Uterus (tissue), 3 donors: ENCODE measurements at regions not wholly inside any gene's neighbourhood (a gene's known extent, or its start where the extent isn't known, plus 50 kb on each side); places are given as distances from the start of the nearest gene placed in this dataset.

Experiments
- DNase-seq, 2 donors: peaks; one replicate each; pipeline ENCODE4 v3.0.0-alpha.2; 2019 to 2020
- H3K27ac ChIP-seq, 2 donors: fragments of 200-600 bp; sonication (generic); 1 replicate in 1 of 2; 2 replicates in 1 of 2; pipeline ENCODE4 v1.5.1; 2016 to 2018
- H3K27me3 ChIP-seq, 2 donors: fragments of 200-600 bp; sonication (generic); one replicate each; pipeline ENCODE4 v1.5.1; 2018 to 2019; ENCODE audit warnings: control low read depth in 1 of 2
- H3K36me3 ChIP-seq, 2 donors: fragments of 200-600 bp; sonication (generic); one replicate each; pipeline ENCODE4 v1.5.1; 2019; ENCODE audit warnings: control low read depth in 1 of 2
- H3K4me1 ChIP-seq, 2 donors: fragments of 200-600 bp; sonication (generic); one replicate each; pipeline ENCODE4 v1.5.1; 2018 to 2019; ENCODE audit warnings: control low read depth in 1 of 2
- H3K4me3 ChIP-seq, 2 donors: fragments of 200-600 bp; sonication (generic); 1 replicate in 1 of 2; 2 replicates in 1 of 2; pipeline ENCODE4 v1.5.1; 2018 to 2019; ENCODE audit warnings: mild to moderate bottlenecking in 1 of 2
- H3K9me3 ChIP-seq, 2 donors: fragments of 200-600 bp; sonication (generic); one replicate each; pipeline ENCODE4 v1.5.1; 2019; ENCODE audit warnings: control low read depth in 1 of 2
- POLR2A ChIP-seq, 2 donors: fragments of 450-650 bp; IDR thresholded peaks; one replicate each; pipeline ENCODE4 v1.6.1; 2016; ENCODE audit warnings: antibody characterized with exemption in 2 of 2, mild to moderate bottlenecking in 1 of 2, moderate library complexity in 1 of 2
- intact Hi-C: fragments of 100-400 bp; cut with DNase I; formaldehyde crosslinking; loops from one replicate; pipeline ENCODE4 v1.15.1; 2023; ENCODE audit warnings: low total_unique reads
- TF ChIP-seq, protein P1 (sequence below), 4 experiments: fragments of 200-600 bp in 2 of 4; fragments of 450-650 bp in 2 of 4; sonication (generic) in 2 of 4; IDR thresholded peaks; one replicate each; pipeline ENCODE4 v1.5.1; 2016 to 2019; ENCODE audit warnings: antibody characterized with exemption in 4 of 4, mild to moderate bottlenecking in 2 of 4, moderate library complexity in 1 of 4
- donor health status: DM: yes; HTN: yes; CAD: no.

DNA sequence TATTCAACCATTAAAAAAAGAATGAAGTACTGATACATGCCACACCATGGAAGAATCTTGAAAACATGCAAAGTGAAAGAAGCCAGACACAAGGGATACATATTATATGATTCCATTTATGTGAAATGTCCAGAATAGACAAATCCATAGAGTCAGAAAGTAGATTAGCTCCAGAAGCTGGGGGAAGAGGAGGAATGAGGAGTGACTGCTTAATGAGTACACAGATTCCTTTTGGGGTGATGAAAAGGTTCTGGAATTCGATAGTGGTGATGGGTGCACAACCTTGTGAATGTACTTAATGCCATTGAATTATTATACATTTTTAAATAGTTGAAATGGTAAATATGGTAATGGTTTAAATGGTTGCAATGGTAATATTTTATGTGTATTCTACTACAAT lies 90.6 kb upstream of the SPATA12 start:
- DNase-seq, result no peak
- Histone ChIP-seq H3K36me3 (no peaks in the 10 kb centered on the region), H3K27ac (peak overlapping the region; percentile 32 to 75), H3K27me3 (no peaks in the 10 kb centered on the region), H3K4me3 (no peak overlapping the region), H3K4me1 (no peaks in the 10 kb centered on the region), H3K9me3 (no peaks in the 10 kb centered on the region)
- no peak for TF ChIP-seq POLR2A (IDR thresholded peaks at IDR 0.05)
- TF ChIP-seq, protein P1, sequence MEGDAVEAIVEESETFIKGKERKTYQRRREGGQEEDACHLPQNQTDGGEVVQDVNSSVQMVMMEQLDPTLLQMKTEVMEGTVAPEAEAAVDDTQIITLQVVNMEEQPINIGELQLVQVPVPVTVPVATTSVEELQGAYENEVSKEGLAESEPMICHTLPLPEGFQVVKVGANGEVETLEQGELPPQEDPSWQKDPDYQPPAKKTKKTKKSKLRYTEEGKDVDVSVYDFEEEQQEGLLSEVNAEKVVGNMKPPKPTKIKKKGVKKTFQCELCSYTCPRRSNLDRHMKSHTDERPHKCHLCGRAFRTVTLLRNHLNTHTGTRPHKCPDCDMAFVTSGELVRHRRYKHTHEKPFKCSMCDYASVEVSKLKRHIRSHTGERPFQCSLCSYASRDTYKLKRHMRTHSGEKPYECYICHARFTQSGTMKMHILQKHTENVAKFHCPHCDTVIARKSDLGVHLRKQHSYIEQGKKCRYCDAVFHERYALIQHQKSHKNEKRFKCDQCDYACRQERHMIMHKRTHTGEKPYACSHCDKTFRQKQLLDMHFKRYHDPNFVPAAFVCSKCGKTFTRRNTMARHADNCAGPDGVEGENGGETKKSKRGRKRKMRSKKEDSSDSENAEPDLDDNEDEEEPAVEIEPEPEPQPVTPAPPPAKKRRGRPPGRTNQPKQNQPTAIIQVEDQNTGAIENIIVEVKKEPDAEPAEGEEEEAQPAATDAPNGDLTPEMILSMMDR (IDR thresholded peaks at IDR 0.05), result no peak
- intact Hi-C loops, result no loop called here

DNA sequence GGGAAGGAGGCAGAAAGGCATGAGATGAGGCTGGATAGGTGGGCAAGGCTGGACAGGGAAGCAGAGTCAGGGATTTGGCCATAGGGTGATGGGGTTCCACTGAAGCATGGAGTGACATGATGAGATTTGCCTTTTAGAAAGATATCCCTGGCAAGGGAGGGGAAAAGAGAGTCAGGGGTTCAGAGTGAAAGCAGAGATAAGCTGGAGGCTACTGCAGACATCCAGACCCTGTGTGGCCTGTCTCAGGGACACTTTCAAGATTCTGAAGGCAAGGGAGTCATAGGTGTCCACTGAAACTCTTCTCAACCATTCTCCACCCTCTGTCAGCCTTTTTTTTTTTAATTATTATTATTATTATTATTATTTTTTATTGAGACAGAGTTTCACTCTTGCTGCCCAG lies 94.0 kb upstream of the SPATA12 start:
- intact Hi-C loops, result no loop called here
- Histone ChIP-seq H3K27me3 (no peaks in the 10 kb centered on the region), H3K27ac (no peak overlapping the region), H3K4me1 (no peaks in the 10 kb centered on the region), H3K9me3 (no peaks in the 10 kb centered on the region), H3K36me3 (no peaks in the 10 kb centered on the region), H3K4me3 (no peak overlapping the region)
- no peak for DNase-seq
- no peak for TF ChIP-seq POLR2A (IDR thresholded peaks at IDR 0.05)
- TF ChIP-seq, protein P1 (IDR thresholded peaks at IDR 0.05), result no peak

DNA sequence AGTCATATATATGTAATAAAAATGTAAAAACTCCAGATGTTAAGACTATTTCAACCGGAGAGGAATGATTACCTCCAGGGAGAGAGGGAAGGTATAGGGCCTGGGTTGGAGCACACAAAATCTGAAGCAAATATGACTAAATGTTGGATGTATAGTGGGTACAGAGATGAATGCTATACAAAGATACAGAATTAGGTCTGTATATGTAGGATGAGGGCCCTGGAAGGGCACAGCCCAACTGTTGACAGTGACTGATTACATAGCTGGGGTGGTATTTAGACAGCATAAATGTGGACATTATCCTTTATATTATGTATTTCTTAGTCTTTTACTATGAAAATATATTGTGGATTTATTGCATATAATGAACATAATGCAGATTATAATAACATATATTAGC lies 94.4 kb upstream of the SPATA12 start:
- H3K36me3 ChIP-seq, result no peaks in the 10 kb centered on the region
- no peaks in the 10 kb centered on the region for H3K27me3 ChIP-seq
- H3K4me1 ChIP-seq, result no peaks in the 10 kb centered on the region
- no peak overlapping the region for H3K4me3 ChIP-seq
- H3K27ac ChIP-seq, result no peak overlapping the region
- no peaks in the 10 kb centered on the region for H3K9me3 ChIP-seq
- no peak for DNase-seq
- intact Hi-C loops, result no loop called here
- TF ChIP-seq, protein P1 (IDR thresholded peaks at IDR 0.05), result no peak
- TF ChIP-seq POLR2A (IDR thresholded peaks at IDR 0.05), result no peak

DNA sequence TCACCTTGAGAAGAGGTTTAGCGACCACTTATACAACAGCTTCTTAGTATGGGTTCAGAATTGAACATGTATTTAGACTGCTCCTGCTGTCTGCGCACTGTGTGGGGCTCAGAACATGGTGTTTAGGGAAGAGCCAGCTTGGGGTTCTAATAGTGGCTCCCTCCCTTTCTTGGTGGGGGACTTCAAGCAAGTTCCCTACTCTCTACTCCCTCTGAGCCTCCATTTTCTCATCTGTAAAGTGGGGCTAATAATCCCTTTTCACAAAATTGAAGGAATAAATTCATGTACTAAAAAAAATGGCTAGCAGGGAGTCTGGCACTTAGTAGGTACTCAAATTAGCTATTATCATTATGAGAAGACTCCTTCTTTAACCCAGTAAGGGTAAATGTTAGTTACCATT lies 97.5 kb upstream of the SPATA12 start:
- intact Hi-C loops, result no loop called here
- TF ChIP-seq POLR2A (IDR thresholded peaks at IDR 0.05), result no peak
- TF ChIP-seq, protein P1 (IDR thresholded peaks at IDR 0.05), result no peak
- no peak for DNase-seq
- no peaks in the 10 kb centered on the region for H3K4me1 ChIP-seq
- H3K27ac ChIP-seq, result no peak overlapping the region
- no peak overlapping the region for H3K4me3 ChIP-seq
- H3K36me3 ChIP-seq, result no peaks in the 10 kb centered on the region
- H3K27me3 ChIP-seq, result no peaks in the 10 kb centered on the region
- H3K9me3 ChIP-seq, result no peaks in the 10 kb centered on the region

DNA sequence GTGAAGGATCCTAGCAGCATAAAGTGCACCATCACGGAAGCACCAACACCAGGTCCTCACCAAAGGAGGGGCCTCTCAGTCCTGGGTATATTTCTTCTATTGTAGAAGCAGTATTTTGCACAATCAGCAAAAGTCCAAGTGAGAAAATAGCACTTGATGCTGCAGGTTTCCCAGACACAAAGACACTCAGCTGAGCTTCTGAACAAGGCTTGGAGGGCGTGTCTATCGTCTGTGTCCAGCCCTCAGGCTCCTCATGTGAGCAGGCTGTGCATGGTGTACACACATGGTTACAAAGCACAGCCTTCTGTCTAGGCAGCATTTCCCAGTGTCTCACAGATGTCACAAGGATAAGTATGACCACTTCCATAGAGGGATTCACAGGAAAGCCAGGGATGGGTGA lies 98.3 kb upstream of the SPATA12 start:
- Histone ChIP-seq H3K9me3 (no peaks in the 10 kb centered on the region), H3K27ac (no peak overlapping the region), H3K27me3 (no peaks in the 10 kb centered on the region), H3K36me3 (no peaks in the 10 kb centered on the region), H3K4me1 (no peaks in the 10 kb centered on the region), H3K4me3 (no peak overlapping the region)
- intact Hi-C loops, result no loop called here
- DNase-seq, result no peak
- no peak for TF ChIP-seq POLR2A (IDR thresholded peaks at IDR 0.05)
- TF ChIP-seq, protein P1 (IDR thresholded peaks at IDR 0.05), result no peak
